B cell (primary cell): ENCODE measurements at regions not wholly inside any gene's neighbourhood (a gene's known extent, or its start where the extent isn't known, plus 50 kb on each side); places are given as distances from the start of the nearest gene placed in this dataset.
"Not testable (repeated sequence)": the region's sequence is repeated elsewhere in the genome, so short reads cannot be mapped to it uniquely, and the experiment has no call there.

ENCODE experiments used
- ATAC-seq: fragments of 200-7000 bp; cut with Tn5 transposase; one replicate; pipeline ENCODE4 v1.10.0; 2021; ENCODE audit warnings: low read depth, mild to moderate bottlenecking, moderate number of reproducible peaks, moderate library complexity
- CTCF ChIA-PET: fragments of 350-600 bp; sonication (Branson Sonifier 250); formaldehyde crosslinking; loops from one replicate; lab custom pipeline; 2021; ENCODE audit warnings: antibody characterized with exemption, inconsistent platforms; lab: Charles Lee
- POLR2A ChIA-PET: fragments of 350-600 bp; sonication (Branson Sonifier 250); formaldehyde crosslinking; loops from one replicate; lab custom pipeline; 2021; ENCODE audit warnings: antibody characterized with exemption; lab: Charles Lee
- DNase-seq: peaks from one replicate; pipeline ENCODE4 v3.0.0; 2013
- H2AFZ ChIP-seq: 2 replicates; pipeline ENCODE4 v1.6.1; 2012; ENCODE audit warnings: mild to moderate bottlenecking, low read depth, low read length; ENCODE audit not compliant: insufficient read depth, poor library complexity, severe bottlenecking
- H3K27ac ChIP-seq, 2 donors: 1 replicate in 1 of 2; 2 replicates in 1 of 2; pipeline ENCODE4 v1.5.1; 2012 to 2013; ENCODE audit warnings: low read length in 2 of 2, mild to moderate bottlenecking in 2 of 2, moderate library complexity in 1 of 2
- H3K27me3 ChIP-seq, 4 experiments: fragments of 200-600 bp in 1 of 4; sonication (generic) in 1 of 4; replicated peaks in 1 of 4; 1 replicate in 2 of 4; 2 replicates in 2 of 4; pipeline versions ENCODE4 v1.6.1 to v1.7.0; 2013 to 2016; ENCODE audit warnings: low read length in 3 of 4, mild to moderate bottlenecking in 2 of 4, mixed read lengths in 1 of 4, moderate library complexity in 1 of 4; ENCODE audit not compliant: insufficient read depth in 4 of 4, control insufficient read depth in 3 of 4; ENCODE audit errors: control extremely low read depth in 1 of 4
- H3K36me3 ChIP-seq, 2 experiments: replicated peaks in 1 of 2; 1 replicate in 1 of 2; 2 replicates in 1 of 2; pipeline versions ENCODE4 v1.6.1 to v1.7.1; 2013; ENCODE audit warnings: low read length in 1 of 2; ENCODE audit not compliant: insufficient read depth in 2 of 2, control insufficient read depth in 1 of 2; ENCODE audit errors: control extremely low read depth in 1 of 2, extremely low read depth in 1 of 2
- H3K4me1 ChIP-seq, 2 donors: fragments of 200-600 bp in 1 of 2; sonication (generic) in 1 of 2; 1 replicate in 1 of 2; 2 replicates in 1 of 2; pipeline versions ENCODE4 v1.5.1 to v1.6.1; 2013 to 2017; ENCODE audit warnings: low read length in 2 of 2; ENCODE audit not compliant: control insufficient read depth in 2 of 2, insufficient read depth in 2 of 2
- H3K4me2 ChIP-seq: replicated peaks from 2 replicates; pipeline ENCODE3; 2012; ENCODE audit warnings: mild to moderate bottlenecking, low read depth, low read length; ENCODE audit not compliant: poor library complexity, severe bottlenecking
- H3K4me3 ChIP-seq, 5 experiments: fragments of 200-600 bp in 1 of 5; sonication (generic) in 1 of 5; 1 replicate in 3 of 5; 2 replicates in 2 of 5; pipeline versions ENCODE4 v1.5.1 to v1.7.0; 2011 to 2016; ENCODE audit warnings: low read length in 4 of 5, mild to moderate bottlenecking in 4 of 5, low read depth in 2 of 5, control low read depth in 1 of 5, moderate library complexity in 1 of 5; ENCODE audit not compliant: insufficient read depth in 1 of 5; ENCODE audit errors: control extremely low read depth in 1 of 5, extremely low read depth in 1 of 5
- H3K79me2 ChIP-seq: fragments of 200-600 bp; sonication (generic); one replicate; pipeline ENCODE4 v1.6.0; 2016; ENCODE audit warnings: low read length; ENCODE audit not compliant: control insufficient read depth, insufficient read depth
- H3K9ac ChIP-seq: fragments of 200-600 bp; sonication (generic); 2 replicates; pipeline ENCODE4 v1.6.1; 2017; ENCODE audit warnings: mild to moderate bottlenecking, low read length, moderate library complexity
- H3K9me3 ChIP-seq, 3 donors: one replicate each; pipeline versions ENCODE4 v1.6.1 to v1.7.1; 2013; ENCODE audit warnings: low read length in 2 of 3; ENCODE audit not compliant: control insufficient read depth in 2 of 3, insufficient read depth in 1 of 3; ENCODE audit errors: control extremely low read depth in 1 of 3
- H4K20me1 ChIP-seq: 2 replicates; pipeline ENCODE4 v1.6.0; 2012; ENCODE audit warnings: mild to moderate bottlenecking, low read length; ENCODE audit not compliant: insufficient read depth, control insufficient read depth, poor library complexity, severe bottlenecking
- H3K27ac Mint-ChIP-seq: one replicate; pipeline ENCODE4 v1.8.0; 2021; ENCODE audit warnings: mixed read lengths
- H3K27me3 Mint-ChIP-seq: one replicate; pipeline ENCODE4 v1.8.0; 2021; ENCODE audit warnings: mixed read lengths
- H3K4me1 Mint-ChIP-seq: one replicate; pipeline ENCODE4 v1.8.0; 2021; ENCODE audit warnings: mixed read lengths
- H3K4me3 Mint-ChIP-seq: one replicate; pipeline ENCODE4 v1.8.0; 2021; ENCODE audit warnings: mixed read lengths
- H3K9me3 Mint-ChIP-seq: one replicate; pipeline ENCODE4 v1.8.0; 2022; ENCODE audit warnings: mixed read lengths; ENCODE audit not compliant: insufficient read depth
- CTCF ChIP-seq: fragments of 200-600 bp; IDR thresholded peaks from one replicate; pipeline ENCODE4 v1.8.0; 2022; ENCODE audit warnings: antibody characterized with exemption, mild to moderate bottlenecking
- EZH2 ChIP-seq: IDR thresholded peaks from 2 replicates; pipeline ENCODE4 v1.6.1; 2012; ENCODE audit warnings: borderline replicate concordance, low read depth, mild to moderate bottlenecking, moderate library complexity, low read length; ENCODE audit not compliant: insufficient read depth, poor library complexity, severe bottlenecking
- WGBS: methylation state at CpG from one replicate; pipeline ENCODE4 v1.1.5; 2013; ENCODE audit warnings: missing lambda C conversion rate; ENCODE audit not compliant: insufficient coverage; 5-methylcytosine and 5-hydroxymethylcytosine counted together
- intact Hi-C: fragments of 100-400 bp; cut with micrococcal nuclease; formaldehyde crosslinking; loops from one replicate; pipeline ENCODE4 v1.10.0; 2022

GRCh38 chr9:79103257-79103656, 468.5 kb upstream of the TLE4 start:
- H3K79me2 ChIP-seq, intact Hi-C loops, H3K4me2 ChIP-seq, H3K4me3 Mint-ChIP-seq, H3K4me1 ChIP-seq, ATAC-seq, DNase-seq, H3K27me3 ChIP-seq, H3K36me3 ChIP-seq, H3K9me3 ChIP-seq, H2AFZ ChIP-seq, H3K9me3 Mint-ChIP-seq, H4K20me1 ChIP-seq, H3K4me1 Mint-ChIP-seq, H3K4me3 ChIP-seq, POLR2A ChIA-PET, H3K9ac ChIP-seq, CTCF ChIA-PET, H3K27ac Mint-ChIP-seq, H3K27me3 Mint-ChIP-seq, H3K27ac ChIP-seq: not testable (repeated sequence)
- 98% methylated on average over 16 of the region's 17 CpGs for WGBS

GRCh38 chr9:79104216-79104615, 467.5 kb upstream of the TLE4 start:
- H3K4me2 ChIP-seq: no peak overlapping the region
- ChIA-PET CTCF (no interaction called here), POLR2A (no interaction called here)
- no peak overlapping the region for H2AFZ ChIP-seq
- no peak overlapping the region for H3K4me3 ChIP-seq
- TF ChIP-seq EZH2 (no peak), CTCF (no peak)
- H3K27ac ChIP-seq: no peak overlapping the region
- H4K20me1 ChIP-seq: no peaks in the 10 kb centered on the region
- H3K9ac ChIP-seq: no peak overlapping the region
- H3K79me2 ChIP-seq: no peaks in the 10 kb centered on the region
- H3K27me3 ChIP-seq: no peaks in the 10 kb centered on the region
- no peak overlapping the region for H3K4me3 Mint-ChIP-seq
- DNase-seq (no peak), ATAC-seq (no peak)
- H3K4me1 Mint-ChIP-seq: no peaks in the 10 kb centered on the region
- no peaks in the 10 kb centered on the region for H3K9me3 Mint-ChIP-seq
- intact Hi-C loops: no loop called here
- no CpG with 5 or more reads among the region's 1 CpG for WGBS
- H3K27ac Mint-ChIP-seq: no peak overlapping the region
- H3K27me3 Mint-ChIP-seq: no peaks in the 10 kb centered on the region
- H3K4me1 ChIP-seq: no peaks in the 10 kb centered on the region
- H3K36me3 ChIP-seq: no peaks in the 10 kb centered on the region
- H3K9me3 ChIP-seq: peaks cover 0 to 7% (median 0%) of the 10 kb centered on the region in 3 donors
